DND-41 (cell line): ENCODE measurements at regions not wholly inside any gene's neighbourhood (a gene's known extent, or its start where the extent isn't known, plus 50 kb on each side); places are given as distances from the start of the nearest gene placed in this dataset.

Experiments
- ATAC-seq: fragments of 200-7000 bp; cut with Tn5 transposase; 3 replicates; pipeline ENCODE4 v1.9.1; 2021; ENCODE audit warnings: low read depth; ENCODE audit not compliant: insufficient read depth
- DNase-seq: peaks from one replicate; pipeline ENCODE4 v3.0.0-alpha.2; 2020
- H2AFZ ChIP-seq: 2 replicates; pipeline ENCODE4 v1.6.0; 2012; ENCODE audit warnings: low read depth, low read length
- H3K27ac ChIP-seq: 2 replicates; pipeline ENCODE4 v1.5.1; 2012; ENCODE audit warnings: low read length, inconsistent platforms
- H3K27me3 ChIP-seq: fragments of 200-600 bp; sonication (generic); 2 replicates; pipeline ENCODE4 v1.6.0; 2012; ENCODE audit warnings: low read length, mild to moderate bottlenecking, inconsistent platforms; ENCODE audit not compliant: insufficient read depth, poor library complexity
- H3K36me3 ChIP-seq: 2 replicates; pipeline ENCODE4 v1.5.1; 2012; ENCODE audit warnings: low read length, inconsistent platforms; ENCODE audit not compliant: insufficient read depth
- H3K4me1 ChIP-seq: 2 replicates; pipeline ENCODE4 v1.5.1; 2012; ENCODE audit warnings: mild to moderate bottlenecking, low read length; ENCODE audit not compliant: insufficient read depth
- H3K4me2 ChIP-seq: 2 replicates; pipeline ENCODE4 v1.6.0; 2012; ENCODE audit warnings: mild to moderate bottlenecking, moderate library complexity, low read length, inconsistent platforms; ENCODE audit not compliant: insufficient read depth
- H3K4me3 ChIP-seq, 2 experiments: fragments of 200-600 bp in 1 of 2; shearing (Covaris generic) in 1 of 2; 2 replicates each; pipeline ENCODE4 v1.5.1; 2012 to 2016; ENCODE audit warnings: inconsistent platforms in 2 of 2, low read length in 2 of 2, mild to moderate bottlenecking in 2 of 2, low read depth in 1 of 2, moderate library complexity in 1 of 2
- H3K79me2 ChIP-seq: 2 replicates; pipeline ENCODE4 v1.6.0; 2012; ENCODE audit warnings: low read length, inconsistent platforms; ENCODE audit not compliant: insufficient read depth
- H3K9ac ChIP-seq: 2 replicates; pipeline ENCODE4 v1.6.0; 2012; ENCODE audit warnings: low read depth, mild to moderate bottlenecking, inconsistent platforms, low read length, moderate library complexity
- H3K9me3 ChIP-seq: 2 replicates; pipeline ENCODE4 v1.5.1; 2012; ENCODE audit warnings: low read length, moderate library complexity, mild to moderate bottlenecking, inconsistent platforms; ENCODE audit not compliant: insufficient read depth, severe bottlenecking
- H4K20me1 ChIP-seq: 2 replicates; pipeline ENCODE4 v1.6.0; 2012; ENCODE audit warnings: low read length; ENCODE audit not compliant: insufficient read depth
- EZH2 ChIP-seq: IDR thresholded peaks from 3 replicates; pipeline ENCODE4 v1.6.1; 2012; ENCODE audit warnings: borderline replicate concordance, low read depth, mild to moderate bottlenecking, moderate library complexity, low read length, inconsistent platforms; ENCODE audit not compliant: severe bottlenecking
- TF ChIP-seq, protein P1 (sequence below): IDR thresholded peaks from 2 replicates; pipeline ENCODE4 v1.5.1; 2012; ENCODE audit warnings: borderline replicate concordance, low read length, moderate library complexity, mild to moderate bottlenecking; ENCODE audit not compliant: poor library complexity, severe bottlenecking; ENCODE audit errors: extremely low read depth

DNA sequence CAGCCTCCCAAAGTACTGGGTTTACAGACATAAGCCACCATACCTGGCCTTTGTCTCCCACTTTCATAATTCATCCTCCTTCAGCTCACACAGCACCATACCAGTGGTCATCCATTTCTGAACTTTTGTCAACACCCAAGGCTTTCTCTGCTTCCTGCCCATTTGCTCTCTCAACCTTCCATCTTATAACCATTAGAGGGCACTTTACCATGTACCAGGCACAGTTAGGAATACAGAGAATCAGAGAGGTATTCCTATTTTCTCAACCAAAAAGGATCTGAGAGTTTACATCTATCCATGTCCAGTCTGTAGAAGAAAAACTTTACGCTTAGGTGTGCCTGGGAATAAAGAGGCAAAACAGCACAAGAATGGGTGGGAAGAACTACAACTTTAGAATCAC lies 397.6 kb downstream of the BUD13 start:
- H4K20me1 ChIP-seq = no peaks in the 10 kb centered on the region
- no peak overlapping the region for H2AFZ ChIP-seq
- H3K27ac ChIP-seq = no peak overlapping the region
- H3K27me3 ChIP-seq = no peaks in the 10 kb centered on the region
- H3K79me2 ChIP-seq = no peaks in the 10 kb centered on the region
- TF ChIP-seq, protein P1, sequence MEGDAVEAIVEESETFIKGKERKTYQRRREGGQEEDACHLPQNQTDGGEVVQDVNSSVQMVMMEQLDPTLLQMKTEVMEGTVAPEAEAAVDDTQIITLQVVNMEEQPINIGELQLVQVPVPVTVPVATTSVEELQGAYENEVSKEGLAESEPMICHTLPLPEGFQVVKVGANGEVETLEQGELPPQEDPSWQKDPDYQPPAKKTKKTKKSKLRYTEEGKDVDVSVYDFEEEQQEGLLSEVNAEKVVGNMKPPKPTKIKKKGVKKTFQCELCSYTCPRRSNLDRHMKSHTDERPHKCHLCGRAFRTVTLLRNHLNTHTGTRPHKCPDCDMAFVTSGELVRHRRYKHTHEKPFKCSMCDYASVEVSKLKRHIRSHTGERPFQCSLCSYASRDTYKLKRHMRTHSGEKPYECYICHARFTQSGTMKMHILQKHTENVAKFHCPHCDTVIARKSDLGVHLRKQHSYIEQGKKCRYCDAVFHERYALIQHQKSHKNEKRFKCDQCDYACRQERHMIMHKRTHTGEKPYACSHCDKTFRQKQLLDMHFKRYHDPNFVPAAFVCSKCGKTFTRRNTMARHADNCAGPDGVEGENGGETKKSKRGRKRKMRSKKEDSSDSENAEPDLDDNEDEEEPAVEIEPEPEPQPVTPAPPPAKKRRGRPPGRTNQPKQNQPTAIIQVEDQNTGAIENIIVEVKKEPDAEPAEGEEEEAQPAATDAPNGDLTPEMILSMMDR = no peak
- TF ChIP-seq EZH2 = no peak
- no peak for DNase-seq
- no peaks in the 10 kb centered on the region for H3K9me3 ChIP-seq
- no peak overlapping the region for H3K4me2 ChIP-seq
- no peak overlapping the region for H3K9ac ChIP-seq
- no peak for ATAC-seq
- no peak overlapping the region for H3K4me3 ChIP-seq
- H3K36me3 ChIP-seq = no peaks in the 10 kb centered on the region
- no peaks in the 10 kb centered on the region for H3K4me1 ChIP-seq

GRCh38 chr11:116374085-116374484 lies 398.7 kb downstream of the BUD13 start:
- no peaks in the 10 kb centered on the region for H3K4me1 ChIP-seq
- no peak overlapping the region for H3K9ac ChIP-seq
- DNase-seq (no peak), ATAC-seq (no peak)
- no peak overlapping the region for H3K4me2 ChIP-seq
- no peak for TF ChIP-seq EZH2
- TF ChIP-seq, protein P1 = no peak
- no peak overlapping the region for H3K4me3 ChIP-seq
- H4K20me1 ChIP-seq = no peaks in the 10 kb centered on the region
- no peak overlapping the region for H3K27ac ChIP-seq
- H3K79me2 ChIP-seq = no peaks in the 10 kb centered on the region
- no peaks in the 10 kb centered on the region for H3K27me3 ChIP-seq
- no peak overlapping the region for H2AFZ ChIP-seq
- H3K36me3 ChIP-seq = no peaks in the 10 kb centered on the region
- H3K9me3 ChIP-seq = no peaks in the 10 kb centered on the region

DNA sequence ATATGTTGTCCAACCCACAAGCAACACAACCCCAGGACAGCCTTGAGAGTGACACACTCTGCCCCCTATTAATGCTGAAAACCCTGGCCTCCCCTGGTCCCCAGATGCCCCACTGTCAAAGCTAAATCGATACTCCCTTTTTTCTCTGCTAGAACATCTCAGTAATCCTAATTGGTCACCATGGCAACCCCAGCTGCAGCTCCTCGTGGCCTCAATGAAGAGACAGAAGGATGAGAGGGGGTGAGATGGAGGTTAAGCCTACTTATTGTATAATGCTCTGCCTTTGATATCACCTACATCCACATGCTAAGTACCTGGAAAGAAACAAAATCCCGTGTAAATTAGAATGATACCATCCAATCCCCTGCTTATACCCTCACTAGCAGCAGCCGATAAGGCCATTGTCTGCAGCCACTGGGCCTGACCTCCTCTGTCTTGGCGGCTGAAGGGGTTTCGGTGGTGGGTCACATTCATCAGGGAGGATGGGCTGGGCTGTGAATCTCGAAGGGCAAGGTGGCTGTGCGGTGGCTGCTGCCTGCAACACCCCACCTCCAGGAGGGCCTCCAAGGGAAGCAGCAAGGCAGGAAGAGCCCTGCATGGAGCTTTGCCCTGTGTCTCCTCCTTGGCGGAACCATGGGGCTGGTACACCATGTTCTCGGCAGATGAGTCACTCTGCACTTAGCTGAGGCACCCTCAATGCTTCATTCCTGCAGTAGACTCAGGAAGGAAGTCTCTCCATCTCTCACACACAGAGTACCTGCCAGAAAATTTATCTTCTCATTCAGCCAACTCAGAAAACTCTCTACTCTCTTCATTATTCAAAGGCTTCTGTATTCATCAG lies 399.5 kb downstream of the BUD13 start:
- Histone ChIP-seq H3K27me3 (no peaks in the 10 kb centered on the region), H3K4me1 (no peaks in the 10 kb centered on the region), H3K4me3 (no peak overlapping the region), H4K20me1 (peaks cover 3% of the 10 kb centered on the region; the same call in 1 of the 2 replicates), H3K4me2 (no peak overlapping the region), H3K36me3 (no peaks in the 10 kb centered on the region), H3K9ac (no peak overlapping the region), H3K79me2 (no peaks in the 10 kb centered on the region), H2AFZ (no peak overlapping the region), H3K9me3 (no peaks in the 10 kb centered on the region), H3K27ac (no peak overlapping the region)
- DNase-seq = no peak
- no peak for ATAC-seq
- TF ChIP-seq, protein P1 = no peak
- no peak for TF ChIP-seq EZH2

GRCh38 chr11:116371146-116371545 lies 401.6 kb downstream of the BUD13 start:
- Histone ChIP-seq H3K27me3 (no peaks in the 10 kb centered on the region), H2AFZ (no peak overlapping the region), H3K9ac (no peak overlapping the region), H3K4me3 (no peak overlapping the region), H3K27ac (no peak overlapping the region), H3K4me2 (no peak overlapping the region), H4K20me1 (peaks cover 3% of the 10 kb centered on the region; the same call in 1 of the 2 replicates), H3K9me3 (no peaks in the 10 kb centered on the region), H3K79me2 (no peaks in the 10 kb centered on the region), H3K4me1 (no peaks in the 10 kb centered on the region), H3K36me3 (no peaks in the 10 kb centered on the region)
- no peak for DNase-seq
- no peak for ATAC-seq
- TF ChIP-seq, protein P1 = no peak
- TF ChIP-seq EZH2 = no peak
